HG02642 (cell line): ENCODE measurements at regions not wholly inside any gene's neighbourhood (a gene's known extent, or its start where the extent isn't known, plus 50 kb on each side); places are given as distances from the start of the nearest gene placed in this dataset.
"Not testable (repeated sequence)": the region's sequence is repeated elsewhere in the genome, so short reads cannot be mapped to it uniquely, and the experiment has no call there.

Experiments
- ATAC-seq: cut with Tn5 transposase; IDR thresholded peaks from one replicate; pipeline ENCODE4 v1.9.1; 2021; ENCODE audit warnings: mild to moderate bottlenecking; ENCODE audit not compliant: unreplicated experiment, poor library complexity

DNA sequence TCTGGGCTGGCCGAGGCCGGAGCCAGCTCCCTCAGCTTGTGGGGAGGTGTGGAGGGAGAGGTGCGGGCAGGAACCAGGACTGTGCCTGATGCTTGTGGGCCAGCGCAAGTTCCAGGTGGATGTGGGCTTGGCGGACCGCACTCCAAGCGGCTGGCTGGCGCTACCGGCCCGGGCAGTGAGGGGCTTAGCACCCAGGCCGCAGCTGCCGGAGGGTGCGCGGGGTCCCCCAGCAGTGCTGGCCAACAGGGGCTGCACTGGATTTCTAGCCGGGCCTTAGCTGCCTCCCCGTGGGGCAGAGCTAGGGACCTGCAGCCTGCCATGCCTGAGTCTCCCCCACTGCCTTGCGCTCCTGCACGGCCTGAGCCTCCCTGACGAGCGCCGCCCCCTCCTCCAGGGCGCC, 242.8 kb downstream of the CCSER2 start:
- ATAC-seq = no peak

DNA sequence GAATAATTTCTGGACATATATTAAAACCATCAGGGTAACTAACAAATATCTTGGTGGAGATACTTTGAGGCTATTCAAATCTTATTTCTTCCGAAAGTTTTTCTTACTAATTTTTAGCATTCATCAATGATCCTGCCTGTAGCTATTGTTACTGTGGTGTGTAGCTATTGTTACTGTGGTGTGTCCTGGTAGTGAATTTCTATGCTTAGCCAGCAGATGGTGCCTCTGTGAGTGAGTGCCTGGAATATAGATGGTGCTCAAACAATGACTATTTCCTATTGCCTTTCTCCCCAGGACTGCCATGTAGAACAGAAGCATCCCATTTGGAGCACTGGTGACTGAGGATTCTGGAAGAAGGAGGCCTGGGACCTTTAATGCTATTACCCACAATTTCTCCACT, 245.7 kb downstream of the CCSER2 start:
- no peak for ATAC-seq

DNA sequence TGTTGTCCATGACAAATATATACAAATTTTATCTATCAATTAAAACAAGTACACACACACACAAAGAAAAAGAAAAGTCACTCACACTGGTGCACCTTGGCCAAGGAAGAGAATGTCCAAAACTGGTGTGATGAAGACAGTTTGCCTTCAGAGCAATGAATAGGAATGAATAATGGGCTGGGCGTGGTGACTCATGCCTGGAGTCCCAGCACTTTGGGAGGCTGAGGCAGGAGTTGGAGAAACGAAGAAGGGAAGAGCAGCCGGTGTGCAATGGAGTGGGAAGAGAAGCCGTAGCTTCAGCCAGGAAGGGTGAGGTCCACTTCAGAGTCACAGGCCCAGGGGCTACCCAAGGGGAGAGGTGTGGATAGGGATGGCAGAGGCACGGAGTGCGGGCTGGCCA, 253.6 kb downstream of the CCSER2 start:
- ATAC-seq = no peak

DNA sequence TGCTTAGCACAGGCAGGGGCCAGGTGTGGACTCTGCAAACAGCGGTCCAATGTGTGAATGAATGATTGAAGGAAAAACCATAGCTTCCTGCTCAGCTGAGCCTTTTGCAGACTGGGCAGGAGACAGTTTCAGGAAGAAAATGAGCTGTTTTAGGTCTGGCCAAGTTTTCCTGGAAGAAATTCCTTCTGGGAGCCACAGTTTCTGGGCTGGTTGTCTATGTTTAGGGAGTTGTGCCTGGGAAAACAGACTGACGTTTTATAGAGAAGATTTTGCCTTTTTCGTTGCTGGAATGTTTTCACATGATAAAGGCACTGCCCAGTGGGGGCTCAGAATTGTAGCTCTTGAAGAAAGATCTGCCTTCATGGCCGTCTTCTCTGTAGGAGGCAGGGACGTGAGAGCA, 255.1 kb downstream of the CCSER2 start:
- no peak for ATAC-seq

- ATAC-seq = no peak
Measured at GRCh38 chr10:84587789-84588188, 259.4 kb downstream of the CCSER2 start.

DNA sequence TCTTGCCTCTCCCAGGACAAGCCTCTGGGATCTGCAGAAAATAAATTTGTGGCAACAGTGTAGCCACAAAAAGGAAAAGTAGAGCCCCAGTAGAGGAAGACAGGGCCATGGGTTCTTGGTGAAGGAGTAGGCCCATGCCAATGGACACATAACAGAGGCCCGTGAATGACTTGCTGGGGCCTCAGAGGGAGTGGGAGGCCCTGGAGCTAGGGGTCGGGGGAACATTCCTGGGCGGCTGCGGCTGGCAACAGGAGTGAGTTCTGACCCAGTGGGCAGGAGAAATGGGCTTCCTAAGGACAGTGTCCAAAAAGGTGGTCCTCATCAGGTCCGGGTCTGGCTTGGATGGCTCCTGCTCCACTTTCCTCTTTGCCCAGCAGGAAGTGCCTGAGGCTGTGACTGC, 260.0 kb downstream of the CCSER2 start:
- ATAC-seq = no peak

DNA sequence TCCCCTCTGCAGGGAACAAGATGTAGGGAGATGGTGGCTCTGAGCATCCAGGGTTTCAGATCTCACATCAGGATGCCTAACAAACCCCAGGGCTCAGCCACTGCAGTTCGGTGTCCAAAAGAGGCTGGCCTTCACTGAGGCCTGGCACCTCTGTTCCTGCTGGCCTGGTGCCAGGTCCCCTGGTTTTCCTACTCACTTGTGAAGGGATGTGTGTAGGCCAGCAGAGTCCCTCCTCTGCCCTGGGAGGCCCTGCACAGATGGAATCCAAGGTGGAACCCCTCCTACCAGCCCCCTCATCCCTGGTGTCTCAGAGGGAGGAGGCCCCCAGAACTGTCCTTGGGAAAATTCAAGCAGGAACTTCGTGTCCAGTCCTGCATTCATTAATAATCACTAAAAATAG, 260.6 kb downstream of the CCSER2 start:
- ATAC-seq = no peak

DNA sequence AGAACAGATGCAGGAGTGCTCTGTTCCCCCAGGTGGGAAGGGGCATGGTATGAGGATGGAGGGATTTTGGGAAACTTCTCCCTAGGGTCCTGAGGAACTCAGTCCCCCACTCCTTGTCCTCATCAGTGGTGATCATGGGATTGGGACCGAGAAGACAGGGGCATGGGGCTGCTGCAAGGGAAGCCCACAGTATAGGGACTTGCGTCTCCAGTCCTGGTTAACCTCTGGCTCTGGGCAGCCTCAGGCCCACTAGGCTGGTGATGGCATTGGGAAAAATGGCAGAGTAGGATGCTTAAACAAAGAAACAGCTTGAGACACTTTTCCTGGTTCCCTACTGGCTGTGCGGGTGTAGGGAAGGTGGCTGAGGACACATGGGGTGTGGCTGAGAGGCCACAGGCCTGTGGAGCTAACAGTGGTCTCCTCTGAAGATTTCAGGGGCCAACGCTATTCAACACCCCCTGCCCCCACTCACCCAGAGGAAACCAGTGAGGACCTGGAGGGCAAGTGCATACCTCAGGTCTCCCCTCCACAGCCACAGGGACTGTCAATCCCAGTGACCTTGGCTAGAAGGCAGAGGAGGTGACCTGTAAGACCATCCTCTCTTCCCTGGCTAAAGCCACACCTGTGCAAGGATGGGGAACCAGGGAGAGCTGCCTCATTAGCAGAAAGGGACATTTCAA, 261.3 kb downstream of the CCSER2 start:
- ATAC-seq = no peak

DNA sequence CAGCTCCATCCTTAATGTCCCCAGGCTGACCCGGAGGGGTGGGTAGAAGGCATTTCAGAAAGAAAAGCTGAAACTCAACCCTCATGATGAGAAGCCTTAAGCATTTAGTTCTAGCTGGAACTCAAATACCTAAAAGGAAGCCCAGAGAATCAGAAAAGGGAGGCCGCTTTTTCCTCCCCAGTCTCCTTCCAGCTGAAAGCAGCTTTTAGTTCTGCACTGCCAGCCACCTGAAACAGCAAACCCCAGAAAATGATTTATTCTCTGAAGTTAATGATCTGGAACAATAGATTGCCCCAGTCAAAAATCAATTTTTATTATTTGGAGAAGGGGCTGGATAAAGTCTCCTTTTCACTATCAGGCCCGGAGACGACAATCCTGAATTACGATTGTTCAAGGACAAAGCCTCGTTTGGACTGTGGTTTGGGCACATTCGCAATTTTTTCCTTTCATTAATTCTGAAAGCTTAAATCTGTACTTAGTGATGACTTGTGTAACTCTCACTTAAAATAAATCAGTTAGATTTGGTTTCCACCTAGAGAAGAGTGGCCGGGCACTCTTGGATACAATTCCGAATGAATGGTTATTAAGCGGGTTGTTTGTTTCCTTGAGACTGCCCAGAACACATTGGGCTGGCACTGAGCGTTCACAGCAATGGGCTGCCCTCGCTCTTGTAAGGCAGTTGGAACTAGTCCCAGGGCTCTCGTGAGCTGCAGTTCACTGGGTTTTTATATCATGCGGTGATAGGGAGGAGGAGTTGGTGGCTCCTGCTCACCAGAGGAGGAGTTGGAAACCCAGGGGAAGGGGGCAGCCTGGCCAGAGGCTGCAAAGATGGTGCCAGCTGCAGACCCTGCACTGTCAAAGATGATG, 262.2 kb downstream of the CCSER2 start:
- ATAC-seq = no peak

- ATAC-seq = no peak
Measured at GRCh38 chr10:84593506-84593905, 265.1 kb downstream of the CCSER2 start.

- ATAC-seq = no peak
Measured at GRCh38 chr10:84596585-84596984, 268.2 kb downstream of the CCSER2 start.

GRCh38 chr10:84599254-84599653, 270.9 kb downstream of the CCSER2 start:
- no peak for ATAC-seq

- ATAC-seq = no peak
Measured at GRCh38 chr10:84600947-84601346, 272.6 kb downstream of the CCSER2 start.

GRCh38 chr10:84602543-84602942, 274.2 kb downstream of the CCSER2 start:
- not testable (repeated sequence) for ATAC-seq

DNA sequence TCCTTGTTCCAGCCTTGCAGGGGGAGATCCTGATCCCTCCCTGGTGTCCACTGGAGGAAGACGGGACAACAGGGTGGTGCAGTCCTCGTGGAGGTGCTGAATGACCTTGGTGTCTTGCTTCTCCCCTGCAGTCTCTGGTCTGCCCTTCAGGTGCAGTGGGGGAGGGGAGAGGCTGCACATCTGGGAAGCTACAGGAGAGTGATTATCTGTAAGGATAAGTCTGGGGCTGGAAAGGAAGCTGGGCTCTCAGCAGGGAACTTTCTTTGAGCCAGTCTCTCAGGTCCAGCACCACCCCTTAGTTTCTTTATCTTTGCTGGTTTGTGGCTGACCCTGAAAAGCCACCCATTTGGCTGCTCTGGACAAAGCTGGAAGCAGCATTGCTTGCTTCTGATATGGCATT, 275.6 kb downstream of the CCSER2 start:
- no peak for ATAC-seq

- ATAC-seq = no peak
Measured at GRCh38 chr10:84605802-84606201, 277.4 kb downstream of the CCSER2 start.

DNA sequence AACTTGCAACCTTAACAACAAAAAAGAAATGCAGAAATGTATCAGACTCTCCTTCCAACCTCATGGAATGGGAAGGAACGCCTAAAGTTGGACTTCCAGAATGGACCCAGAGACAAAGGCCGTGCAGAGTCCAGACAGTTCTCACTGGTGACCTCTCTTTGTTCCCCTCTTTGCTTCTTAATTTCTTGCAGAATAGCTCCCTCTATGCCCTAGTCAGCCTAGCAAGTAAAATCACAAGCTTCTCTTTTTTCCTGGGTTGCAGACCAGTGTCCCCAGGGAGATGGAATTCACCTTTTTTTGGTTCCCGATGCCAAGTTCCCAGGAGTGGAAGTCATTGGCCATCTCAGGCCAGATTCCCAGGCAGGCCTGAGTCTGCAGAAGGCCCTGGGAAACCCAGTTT, 278.0 kb downstream of the CCSER2 start:
- no peak for ATAC-seq

GRCh38 chr10:84607044-84607443, 278.7 kb downstream of the CCSER2 start:
- no peak for ATAC-seq

DNA sequence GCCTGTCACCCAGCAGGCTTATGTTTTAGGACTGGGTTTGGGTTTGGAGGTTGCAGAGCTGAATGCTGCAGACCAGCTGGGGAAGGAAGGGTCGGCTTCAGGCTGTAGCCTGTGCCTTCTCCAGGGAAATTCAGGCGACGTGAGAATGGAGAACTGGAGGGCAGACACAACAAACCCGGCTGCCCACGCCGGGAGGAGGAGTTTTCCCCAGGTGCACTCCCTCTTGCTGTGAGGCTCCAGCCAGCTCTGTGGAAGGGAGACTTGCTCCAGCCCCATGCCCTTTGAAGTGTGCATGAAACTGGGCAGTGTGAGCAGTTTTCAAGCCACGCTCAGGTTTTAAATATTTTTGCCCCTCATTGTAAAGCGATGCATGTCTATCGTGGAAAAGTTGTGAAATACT, 279.1 kb downstream of the CCSER2 start:
- no peak for ATAC-seq

DNA sequence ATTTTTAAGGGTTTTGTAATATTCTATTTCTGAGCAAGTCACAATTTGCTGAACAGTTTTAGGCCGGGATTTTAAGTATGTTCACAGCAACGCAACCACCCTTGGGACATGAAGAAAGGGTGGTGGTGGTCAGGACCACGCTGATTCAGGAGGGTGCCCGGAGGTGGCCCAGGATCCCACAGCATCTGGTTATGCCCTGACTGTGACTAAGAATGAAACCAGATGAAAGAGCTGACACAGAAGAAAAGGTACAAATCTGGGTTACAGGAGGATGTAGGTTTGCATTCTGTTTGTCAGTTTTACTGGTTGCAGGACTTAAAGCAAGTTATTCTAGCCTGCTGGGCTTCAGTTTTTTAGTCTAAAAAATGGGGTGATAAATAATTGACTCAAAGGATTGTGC, 279.7 kb downstream of the CCSER2 start:
- peak; percentile 62 for ATAC-seq

GRCh38 chr10:84613336-84614021, 285.1 kb downstream of the CCSER2 start:
- ATAC-seq = peak; percentile 62
